SJCRH30 (cell line): ENCODE measurements at regions not wholly inside any gene's neighbourhood (a gene's known extent, or its start where the extent isn't known, plus 50 kb on each side); places are given as distances from the start of the nearest gene placed in this dataset.
A peak's percentile ranks its signal among the peaks of the same experiment; 100 is the strongest.

Experiments
- DNase-seq, 2 experiments: peaks; one replicate each; pipeline ENCODE4 v3.0.0-alpha.2; 2015 to 2020
- H3K27ac ChIP-seq: fragments of 250-450 bp; sonication (Bioruptor Pico); 2 replicates; pipeline ENCODE4 v1.5.1; 2020; ENCODE audit warnings: mild to moderate bottlenecking, moderate library complexity
- H3K27me3 ChIP-seq: fragments of 250-450 bp; sonication (Bioruptor Pico); 2 replicates; pipeline ENCODE4 v1.5.1; 2020; ENCODE audit warnings: mild to moderate bottlenecking, moderate library complexity
- H3K36me3 ChIP-seq: fragments of 250-450 bp; sonication (Bioruptor Pico); 2 replicates; pipeline ENCODE4 v1.5.1; 2020; ENCODE audit warnings: mild to moderate bottlenecking, moderate library complexity
- H3K4me1 ChIP-seq: fragments of 250-450 bp; sonication (Bioruptor Pico); 2 replicates; pipeline ENCODE4 v1.5.1; 2020; ENCODE audit warnings: mild to moderate bottlenecking, moderate library complexity
- H3K4me3 ChIP-seq: fragments of 250-450 bp; sonication (Bioruptor Pico); 2 replicates; pipeline ENCODE4 v1.5.1; 2020; ENCODE audit warnings: mild to moderate bottlenecking, moderate library complexity
- H3K9me3 ChIP-seq: fragments of 250-450 bp; sonication (Bioruptor Pico); replicated peaks from 2 replicates; pipeline ENCODE4 v1.5.1; 2020; ENCODE audit warnings: mild to moderate bottlenecking, moderate library complexity

GRCh38 chr4:13233755-13234154 is 250.4 kb downstream of the RAB28 start:
- Histone ChIP-seq H3K4me1 (no peaks in the 10 kb centered on the region), H3K4me3 (no peak overlapping the region), H3K27me3 (no peaks in the 10 kb centered on the region), H3K36me3 (no peaks in the 10 kb centered on the region), H3K9me3 (no peaks in the 10 kb centered on the region), H3K27ac (no peak overlapping the region)
- DNase-seq = no peak

- Histone ChIP-seq H3K27ac (no peak overlapping the region), H3K9me3 (peaks cover 3% of the 10 kb centered on the region; the same call in 1 of the 2 replicates), H3K4me1 (no peaks in the 10 kb centered on the region), H3K4me3 (no peak overlapping the region), H3K27me3 (no peaks in the 10 kb centered on the region), H3K36me3 (no peaks in the 10 kb centered on the region)
- DNase-seq = no peak
These were observed 264.2 kb downstream of the RAB28 start for GRCh38 chr4:13219971-13220370.

DNA sequence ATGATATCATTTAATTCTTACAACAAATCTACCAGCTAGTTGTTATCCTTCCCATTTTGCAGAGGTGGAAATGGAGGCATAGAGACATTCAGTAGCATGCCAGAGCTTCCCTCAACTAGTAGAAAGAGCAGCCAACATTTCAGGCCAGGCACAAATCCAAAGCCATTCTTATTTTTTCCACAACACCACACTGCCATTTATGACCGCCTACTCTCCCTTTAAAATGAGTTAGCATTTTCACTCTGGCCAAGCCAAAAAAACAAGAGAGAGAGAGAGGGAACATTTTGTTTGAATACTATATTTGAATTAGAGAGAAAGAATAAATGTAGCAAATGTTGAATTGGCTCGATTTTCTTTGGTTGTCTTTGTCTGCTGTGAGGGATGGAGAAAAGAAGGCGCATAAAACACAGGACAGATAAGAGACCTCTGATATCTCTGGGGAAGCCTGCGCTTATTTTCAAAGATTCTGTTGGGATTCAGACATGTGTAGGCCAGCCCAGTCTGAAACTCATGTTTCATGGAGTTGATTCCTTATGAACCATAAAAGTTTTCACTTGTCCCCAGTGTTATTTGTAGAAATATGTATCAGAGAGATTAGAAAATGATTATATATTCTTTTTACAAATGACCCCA is 265.7 kb downstream of the RAB28 start:
- Histone ChIP-seq H3K4me1 (no peaks in the 10 kb centered on the region), H3K9me3 (peaks cover 3% of the 10 kb centered on the region; the same call in 1 of the 2 replicates), H3K27ac (no peak overlapping the region), H3K4me3 (no peak overlapping the region), H3K27me3 (no peaks in the 10 kb centered on the region), H3K36me3 (no peaks in the 10 kb centered on the region)
- no peak for DNase-seq

GRCh38 chr4:13215560-13215959 is 268.6 kb downstream of the RAB28 start:
- Histone ChIP-seq H3K9me3 (peaks cover 3% of the 10 kb centered on the region; the same call in 1 of the 2 replicates), H3K36me3 (no peaks in the 10 kb centered on the region), H3K4me3 (no peak overlapping the region), H3K27ac (no peak overlapping the region), H3K27me3 (no peaks in the 10 kb centered on the region), H3K4me1 (no peaks in the 10 kb centered on the region)
- no peak for DNase-seq

DNA sequence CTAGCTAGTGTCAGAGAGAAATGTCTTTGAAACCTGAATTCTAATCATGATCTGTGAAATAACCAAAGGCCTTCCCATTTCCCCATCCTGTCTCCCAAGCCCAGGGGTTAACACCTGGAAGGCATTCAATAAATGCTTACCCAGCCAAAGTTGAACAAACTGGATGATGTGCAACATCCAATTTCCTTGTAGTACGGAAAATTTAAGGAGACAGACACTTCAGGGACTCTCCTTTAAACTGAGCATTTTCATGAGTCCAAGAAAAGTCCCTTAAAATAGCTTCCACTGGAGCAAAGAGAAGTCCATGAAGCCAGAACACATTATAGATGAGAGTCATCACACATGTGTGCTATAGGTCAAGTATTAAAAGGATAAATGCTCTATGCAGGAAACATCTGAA is 271.2 kb downstream of the RAB28 start:
- Histone ChIP-seq H3K4me3 (no peak overlapping the region), H3K9me3 (no peaks in the 10 kb centered on the region), H3K4me1 (no peaks in the 10 kb centered on the region), H3K27ac (no peak overlapping the region), H3K27me3 (no peaks in the 10 kb centered on the region), H3K36me3 (no peaks in the 10 kb centered on the region)
- no peak for DNase-seq

GRCh38 chr4:13209600-13209999 is 274.5 kb downstream of the RAB28 start:
- Histone ChIP-seq H3K9me3 (no peaks in the 10 kb centered on the region), H3K4me1 (no peaks in the 10 kb centered on the region), H3K27me3 (no peaks in the 10 kb centered on the region), H3K36me3 (no peaks in the 10 kb centered on the region), H3K27ac (no peak overlapping the region), H3K4me3 (no peak overlapping the region)
- no peak for DNase-seq

GRCh38 chr4:13208558-13209193 is 275.5 kb downstream of the RAB28 start:
- Histone ChIP-seq H3K4me3 (no peak overlapping the region), H3K27me3 (no peaks in the 10 kb centered on the region), H3K9me3 (no peaks in the 10 kb centered on the region), H3K36me3 (no peaks in the 10 kb centered on the region), H3K4me1 (no peaks in the 10 kb centered on the region), H3K27ac (no peak overlapping the region)
- DNase-seq = no peak

DNA sequence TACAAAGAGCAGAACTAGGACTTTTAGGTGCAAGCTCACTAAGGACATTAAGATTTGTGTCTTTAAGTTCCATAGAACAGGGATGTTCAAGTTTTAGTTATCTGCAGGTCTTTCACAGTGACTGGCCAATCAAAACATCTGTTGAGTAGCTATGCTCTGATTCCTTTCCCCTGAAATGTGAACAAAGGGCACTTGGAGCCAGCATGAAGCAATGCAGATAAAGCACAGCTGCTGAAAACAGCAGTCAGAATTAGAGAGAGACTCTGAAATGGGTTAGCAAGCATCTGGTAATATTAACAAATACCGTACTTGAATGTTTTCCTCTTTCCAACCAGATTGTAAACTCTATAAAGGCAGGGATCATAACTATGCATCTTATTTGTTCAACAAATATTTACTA is 276.9 kb downstream of the RAB28 start:
- no peaks in the 10 kb centered on the region for H3K9me3 ChIP-seq
- no peaks in the 10 kb centered on the region for H3K27me3 ChIP-seq
- no peak overlapping the region for H3K4me3 ChIP-seq
- H3K4me1 ChIP-seq = no peaks in the 10 kb centered on the region
- H3K36me3 ChIP-seq = no peaks in the 10 kb centered on the region
- no peak for DNase-seq
- H3K27ac ChIP-seq = no peak overlapping the region

DNA sequence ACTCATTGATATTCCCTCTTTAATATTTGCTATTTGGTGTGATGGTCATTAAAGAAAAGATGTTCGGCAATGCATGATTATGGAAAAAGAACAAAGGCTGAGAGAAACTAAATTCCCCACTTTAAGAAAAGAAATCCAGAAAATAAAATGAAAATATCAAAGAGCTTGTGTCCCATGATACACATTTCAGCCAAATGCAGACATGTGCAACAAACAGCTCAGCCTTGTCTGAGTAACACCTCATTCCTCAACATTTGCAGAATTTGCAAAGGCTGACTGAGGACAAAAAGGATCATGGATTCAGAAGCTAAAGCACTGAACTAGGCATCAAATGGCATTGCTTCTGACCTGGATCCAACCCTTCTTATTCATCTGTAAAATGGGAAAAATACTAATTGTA is 281.0 kb downstream of the RAB28 start:
- H3K9me3 ChIP-seq = no peaks in the 10 kb centered on the region
- no peak overlapping the region for H3K4me3 ChIP-seq
- no peaks in the 10 kb centered on the region for H3K36me3 ChIP-seq
- DNase-seq = no peak
- H3K27me3 ChIP-seq = no peaks in the 10 kb centered on the region
- H3K27ac ChIP-seq = no peak overlapping the region
- no peaks in the 10 kb centered on the region for H3K4me1 ChIP-seq

DNA sequence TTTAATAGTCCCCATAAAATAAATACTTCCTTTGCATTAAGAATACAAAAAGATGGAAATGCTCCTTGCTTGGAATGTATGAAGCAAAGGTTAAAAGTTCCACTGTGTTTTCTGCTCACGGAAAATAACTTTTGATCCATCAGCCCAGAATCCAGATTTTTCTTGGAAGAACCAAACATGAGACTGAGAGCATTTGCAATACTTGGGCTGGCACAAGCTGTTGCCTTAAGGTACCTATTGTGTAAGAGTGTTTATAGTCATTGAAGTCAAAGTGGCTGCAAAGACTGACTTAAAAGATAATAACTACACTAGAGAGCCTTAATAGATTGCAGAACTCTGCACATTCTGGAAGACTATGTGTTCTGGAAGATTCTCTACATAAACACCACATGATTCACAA is 281.4 kb downstream of the RAB28 start:
- Histone ChIP-seq H3K27ac (no peak overlapping the region), H3K36me3 (no peaks in the 10 kb centered on the region), H3K4me1 (no peaks in the 10 kb centered on the region), H3K9me3 (no peaks in the 10 kb centered on the region), H3K4me3 (no peak overlapping the region), H3K27me3 (no peaks in the 10 kb centered on the region)
- DNase-seq = no peak

GRCh38 chr4:13201241-13201640 is 282.9 kb downstream of the RAB28 start:
- peak in 1 of 2 experiments; percentile 51 for DNase-seq
- no peaks in the 10 kb centered on the region for H3K27me3 ChIP-seq
- no peak overlapping the region for H3K4me3 ChIP-seq
- H3K4me1 ChIP-seq = no peaks in the 10 kb centered on the region
- H3K27ac ChIP-seq = no peak overlapping the region
- H3K9me3 ChIP-seq = no peaks in the 10 kb centered on the region
- no peaks in the 10 kb centered on the region for H3K36me3 ChIP-seq

GRCh38 chr4:13196721-13197120 is 287.4 kb downstream of the RAB28 start:
- Histone ChIP-seq H3K4me1 (no peaks in the 10 kb centered on the region), H3K27me3 (no peaks in the 10 kb centered on the region), H3K36me3 (no peaks in the 10 kb centered on the region), H3K4me3 (no peak overlapping the region), H3K9me3 (no peaks in the 10 kb centered on the region), H3K27ac (no peak overlapping the region)
- no peak for DNase-seq

DNA sequence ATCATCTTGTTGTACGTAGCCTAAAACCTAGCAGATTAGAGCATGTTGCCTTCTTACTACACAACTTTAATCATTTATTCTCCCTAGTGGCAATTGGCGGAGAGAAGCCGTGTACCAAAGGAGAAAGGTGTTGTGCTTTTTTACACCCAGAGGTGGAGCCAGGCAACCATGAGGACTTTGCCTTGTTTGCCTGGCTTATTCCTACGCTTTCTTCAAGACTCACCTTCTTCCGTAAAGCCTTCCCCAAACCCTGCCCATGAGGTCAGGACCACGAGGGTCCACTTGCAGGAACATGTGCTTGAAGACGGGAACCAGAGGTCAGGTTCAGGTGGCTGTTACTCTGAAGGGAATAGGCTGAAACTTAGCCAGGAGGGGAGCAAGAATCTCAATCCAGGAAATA is 290.5 kb downstream of the RAB28 start:
- H3K27ac ChIP-seq = no peak overlapping the region

DNA sequence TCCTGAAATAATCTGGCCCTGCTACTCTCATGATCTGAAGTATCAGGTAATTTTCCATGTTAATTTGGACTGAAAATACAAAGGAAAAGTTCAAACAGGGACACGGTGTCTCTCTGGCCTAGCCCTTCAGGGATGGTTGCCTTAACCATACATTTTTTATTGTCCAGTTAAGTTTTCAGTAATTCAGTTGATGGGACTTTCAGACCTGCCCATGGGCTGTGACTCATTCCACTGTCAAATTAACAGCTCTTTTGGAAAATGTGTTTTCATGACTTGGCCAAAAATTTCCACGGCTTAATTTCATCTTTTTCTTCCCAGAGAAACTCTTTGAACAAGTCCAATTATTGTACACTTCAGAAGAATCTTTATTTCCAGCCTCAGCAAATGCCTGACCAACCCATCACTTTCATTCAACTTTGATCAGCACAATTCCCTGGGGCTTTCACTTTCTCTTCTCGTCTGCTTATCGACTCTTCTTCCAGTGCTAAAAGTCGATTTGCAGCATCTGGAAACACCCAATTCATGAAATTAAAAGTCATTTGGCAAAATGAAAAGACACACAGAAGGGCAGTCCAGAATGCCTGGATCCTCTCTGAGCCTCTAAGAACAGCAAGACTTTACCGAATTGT is 293.9 kb downstream of the RAB28 start:
- Histone ChIP-seq H3K9me3 (no peaks in the 10 kb centered on the region), H3K4me1 (no peaks in the 10 kb centered on the region), H3K4me3 (no peak overlapping the region), H3K27ac (no peak overlapping the region), H3K36me3 (no peaks in the 10 kb centered on the region), H3K27me3 (no peaks in the 10 kb centered on the region)
- DNase-seq = no peak

More for the DNA sequence above, 290.5 kb downstream of the RAB28 start:
- no peaks in the 10 kb centered on the region for H3K36me3 ChIP-seq
- H3K9me3 ChIP-seq = no peaks in the 10 kb centered on the region
- H3K27me3 ChIP-seq = no peaks in the 10 kb centered on the region
- no peak overlapping the region for H3K4me3 ChIP-seq
- H3K4me1 ChIP-seq = no peaks in the 10 kb centered on the region
- no peak for DNase-seq

GRCh38 chr4:13184199-13184598 is 299.9 kb downstream of the RAB28 start:
- no peaks in the 10 kb centered on the region for H3K27me3 ChIP-seq

More at GRCh38 chr4:13184199-13184598, 299.9 kb downstream of the RAB28 start:
- H3K9me3 ChIP-seq = no peaks in the 10 kb centered on the region
- H3K4me3 ChIP-seq = no peak overlapping the region
- no peak overlapping the region for H3K27ac ChIP-seq
- no peaks in the 10 kb centered on the region for H3K36me3 ChIP-seq
- no peak for DNase-seq
- H3K4me1 ChIP-seq = peaks cover 4% of the 10 kb centered on the region
